IMR-90 (cell line): ENCODE measurements at regions not wholly inside any gene's neighbourhood (a gene's known extent, or its start where the extent isn't known, plus 50 kb on each side); places are given as distances from the start of the nearest gene placed in this dataset.

Experiments used
- ATAC-seq: fragments of 200-7000 bp; cut with Tn5 transposase; 2 replicates; pipeline ENCODE4 v1.9.1; 2020; ENCODE audit warnings: low read depth, mild to moderate bottlenecking, moderate library complexity
- BruUV-seq: library from RNA; stranded (reverse); fragments of 400-500 nt; replicated peaks from 2 replicates; lab custom pipeline; 2021; lab: Mats Ljungman, UMichigan
- CTCF ChIA-PET: fragments of 300-600 bp; formaldehyde crosslinking; extraction: SDS; loops from one replicate; lab custom pipeline; 2021; ENCODE audit warnings: antibody characterized with exemption; lab: Yijun Ruan, JAX
- POLR2A ChIA-PET: fragments of 300-600 bp; sonication (Branson Sonifier 250); formaldehyde crosslinking; loops from one replicate; lab custom pipeline; 2022; ENCODE audit warnings: antibody characterized with exemption; ENCODE audit not compliant: unreplicated experiment; lab: Charles Lee
- DNase-seq: peaks from one replicate; pipeline ENCODE4 v3.0.0; 2013
- H2AFZ ChIP-seq: replicated peaks from 2 replicates; pipeline ENCODE3; 2013; ENCODE audit warnings: low read length, mild to moderate bottlenecking; ENCODE audit not compliant: poor library complexity
- H2AK5ac ChIP-seq: 2 replicates; pipeline ENCODE4 v1.6.1; 2013; ENCODE audit warnings: low read depth, low read length, inconsistent platforms
- H2AK9ac ChIP-seq: replicated peaks from 2 replicates; pipeline ENCODE3; 2013; ENCODE audit warnings: mild to moderate bottlenecking, low read depth, low read length, moderate library complexity; ENCODE audit not compliant: poor library complexity
- H2BK120ac ChIP-seq: 2 replicates; pipeline ENCODE4 v1.6.1; 2013; ENCODE audit warnings: low read depth, low read length, inconsistent platforms
- H2BK15ac ChIP-seq: 3 replicates; pipeline ENCODE4 v1.6.1; 2013; ENCODE audit warnings: low read depth, low read length, inconsistent platforms
- H2BK20ac ChIP-seq: 2 replicates; pipeline ENCODE4 v1.6.1; 2013; ENCODE audit warnings: low read depth, mild to moderate bottlenecking, inconsistent platforms, low read length, moderate library complexity
- H2BK5ac ChIP-seq: 2 replicates; pipeline ENCODE4 v1.6.1; 2013; ENCODE audit warnings: mild to moderate bottlenecking, low read depth, low read length, inconsistent platforms; ENCODE audit not compliant: poor library complexity, severe bottlenecking
- H3K14ac ChIP-seq: replicated peaks from 2 replicates; pipeline ENCODE4 v1.6.1; 2013; ENCODE audit warnings: low read depth, low read length, inconsistent platforms
- H3K18ac ChIP-seq: 2 replicates; pipeline ENCODE4 v1.6.1; 2013; ENCODE audit warnings: low read depth, low read length, control low read depth
- H3K23ac ChIP-seq: 2 replicates; pipeline ENCODE4 v1.6.1; 2013; ENCODE audit warnings: low read depth, low read length, inconsistent platforms
- H3K27ac ChIP-seq: 2 replicates; pipeline ENCODE4 v1.5.1; 2013; ENCODE audit warnings: mild to moderate bottlenecking, control low read depth, low read length; ENCODE audit not compliant: insufficient read depth
- H3K27me3 ChIP-seq: 2 replicates; pipeline ENCODE4 v1.6.1; 2013; ENCODE audit warnings: low read length; ENCODE audit not compliant: control insufficient read depth, insufficient read depth
- H3K36me3 ChIP-seq: 2 replicates; pipeline ENCODE4 v1.6.1; 2013; ENCODE audit warnings: low read length, mixed read lengths; ENCODE audit not compliant: control insufficient read depth, insufficient read depth
- H3K4ac ChIP-seq: 2 replicates; pipeline ENCODE4 v1.6.1; 2013; ENCODE audit warnings: low read depth, low read length, inconsistent platforms
- H3K4me1 ChIP-seq: 2 replicates; pipeline ENCODE4 v1.6.1; 2013; ENCODE audit warnings: low read length, mixed read lengths; ENCODE audit not compliant: control insufficient read depth, insufficient read depth
- H3K4me2 ChIP-seq: 2 replicates; pipeline ENCODE4 v1.6.1; 2013; ENCODE audit warnings: low read depth, mild to moderate bottlenecking, control low read depth, low read length, moderate library complexity
- H3K4me3 ChIP-seq: 2 replicates; pipeline ENCODE4 v1.5.1; 2013; ENCODE audit warnings: low read depth, mild to moderate bottlenecking, control low read depth, low read length, moderate library complexity; ENCODE audit not compliant: insufficient read depth
- H3K56ac ChIP-seq: 2 replicates; pipeline ENCODE4 v1.6.1; 2013; ENCODE audit warnings: low read length, inconsistent platforms; ENCODE audit not compliant: insufficient read depth; ENCODE audit errors: extremely low read depth
- H3K79me1 ChIP-seq, 2 experiments: 2 replicates each; pipeline ENCODE4 v1.6.1; 2013; ENCODE audit warnings: low read length in 2 of 2, inconsistent platforms in 1 of 2, low read depth in 1 of 2
- H3K9ac ChIP-seq: 2 replicates; pipeline ENCODE4 v1.6.1; 2013; ENCODE audit warnings: low read depth, low read length, control low read depth
- H3K9me1 ChIP-seq: 2 replicates; pipeline ENCODE4 v1.6.1; 2013; ENCODE audit warnings: low read length, inconsistent platforms; ENCODE audit not compliant: insufficient read depth
- H3K9me3 ChIP-seq: 2 replicates; pipeline ENCODE4 v1.6.1; 2013; ENCODE audit warnings: low read length; ENCODE audit not compliant: control insufficient read depth, insufficient read depth
- H4K20me1 ChIP-seq: 2 replicates; pipeline ENCODE4 v1.6.1; 2013; ENCODE audit warnings: low read length, inconsistent platforms; ENCODE audit not compliant: insufficient read depth
- H4K5ac ChIP-seq: 2 replicates; pipeline ENCODE4 v1.6.1; 2013; ENCODE audit warnings: mild to moderate bottlenecking, low read depth, low read length, control low read depth
- H4K8ac ChIP-seq, 2 experiments: 2 replicates each; pipeline ENCODE4 v1.6.1; 2013; ENCODE audit warnings: low read depth in 2 of 2, low read length in 2 of 2, control low read depth in 1 of 2, inconsistent platforms in 1 of 2
- H4K91ac ChIP-seq: 2 replicates; pipeline ENCODE4 v1.6.1; 2013; ENCODE audit warnings: low read depth, low read length, inconsistent platforms; ENCODE audit not compliant: insufficient read depth
- BHLHE40 ChIP-seq: fragments of 150-350 bp; IDR thresholded peaks from 2 replicates; pipeline ENCODE4 v1.6.1; 2016; ENCODE audit warnings: mild to moderate bottlenecking, low read depth, low read length
- CEBPB ChIP-seq: IDR thresholded peaks from 2 replicates; pipeline ENCODE4 v1.6.1; 2012; ENCODE audit warnings: low read depth, low read length, improper control_type of control experiment
- CHD1 ChIP-seq: IDR thresholded peaks from 2 replicates; pipeline ENCODE4 v1.6.1; 2012; ENCODE audit warnings: low read depth, low read length, improper control_type of control experiment
- CTCF ChIP-seq: conservative IDR thresholded peaks from 2 replicates; pipeline ENCODE4 v1.5.1; 2012; ENCODE audit warnings: mild to moderate bottlenecking, low read depth, low read length, improper control_type of control experiment
- ELK1 ChIP-seq: fragments of 150-350 bp; IDR thresholded peaks from 2 replicates; pipeline ENCODE4 v1.6.1; 2016; ENCODE audit warnings: low read depth, mild to moderate bottlenecking, low read length, moderate library complexity, borderline replicate concordance
- FOS ChIP-seq: fragments of 150-350 bp; IDR thresholded peaks from 2 replicates; pipeline ENCODE4 v1.6.1; 2016; ENCODE audit warnings: low read depth, low read length
- MAFK ChIP-seq: IDR thresholded peaks from 2 replicates; pipeline ENCODE4 v1.6.1; 2012; ENCODE audit warnings: low read depth, low read length, improper control_type of control experiment
- MAZ ChIP-seq: IDR thresholded peaks from 2 replicates; pipeline ENCODE4 v1.6.1; 2012; ENCODE audit warnings: low read depth, mild to moderate bottlenecking, low read length, improper control_type of control experiment, moderate library complexity, borderline replicate concordance
- MXI1 ChIP-seq: IDR thresholded peaks from 2 replicates; pipeline ENCODE4 v1.6.1; 2012; ENCODE audit warnings: low read depth, mild to moderate bottlenecking, low read length, moderate library complexity, borderline replicate concordance
- NFE2L2 ChIP-seq: fragments of 150-350 bp; IDR thresholded peaks from 2 replicates; pipeline ENCODE4 v1.6.1; 2016; ENCODE audit warnings: low read depth, mild to moderate bottlenecking, low read length
- POLR2A ChIP-seq: IDR thresholded peaks from 2 replicates; pipeline ENCODE4 v1.6.1; 2012; ENCODE audit warnings: mild to moderate bottlenecking, low read depth, low read length
- RAD21 ChIP-seq: IDR thresholded peaks from 2 replicates; pipeline ENCODE4 v1.6.1; 2012; ENCODE audit warnings: low read length, improper control_type of control experiment
- RCOR1 ChIP-seq: IDR thresholded peaks from 2 replicates; pipeline ENCODE4 v1.6.1; 2012; ENCODE audit warnings: mild to moderate bottlenecking, low read length, improper control_type of control experiment; ENCODE audit not compliant: insufficient replicate concordance
- RFX5 ChIP-seq: IDR thresholded peaks from 2 replicates; pipeline ENCODE4 v1.8.0; 2012; ENCODE audit warnings: low read depth, mild to moderate bottlenecking, low read length, moderate library complexity
- SMC3 ChIP-seq: fragments of 150-350 bp; IDR thresholded peaks from 2 replicates; pipeline ENCODE4 v1.6.1; 2016; ENCODE audit warnings: low read depth, mild to moderate bottlenecking, antibody characterized with exemption, low read length, moderate library complexity
- USF2 ChIP-seq: fragments of 150-350 bp; IDR thresholded peaks from 2 replicates; pipeline ENCODE4 v1.6.1; 2017; ENCODE audit warnings: mild to moderate bottlenecking, antibody characterized with exemption, low read length, low read depth
- WGBS, 2 experiments: methylation state at CpG; one replicate each; pipeline versions ENCODE4 v1.1.5 to v1.1.7; 2013; ENCODE audit warnings: missing lambda C conversion rate in 2 of 2; ENCODE audit not compliant: insufficient read length in 1 of 2; ENCODE audit errors: extremely low coverage in 2 of 2; 5-methylcytosine and 5-hydroxymethylcytosine counted together
- dilution Hi-C: fragments of 300-500 bp; cut with HindIII; formaldehyde crosslinking; loops from one replicate; pipeline ENCODE4 v1.14.3; 2018; ENCODE audit warnings: low sequenced_read_pairs; ENCODE audit not compliant: unreplicated experiment
- in situ Hi-C: fragments of 300-500 bp; cut with MboI; formaldehyde crosslinking; loops from 3 replicates; pipeline ENCODE4 v1.14.3; 2019; ENCODE audit warnings: low sequenced_read_pairs, inconsistent platforms, mixed read lengths
- intact Hi-C: fragments of 100-400 bp; cut with micrococcal nuclease; formaldehyde crosslinking; loops from 2 replicates; pipeline ENCODE4 v1.10.0; 2022

- H3K36me3 ChIP-seq, result no peaks in the 10 kb centered on the region
- H3K79me1 ChIP-seq, result no peaks in the 10 kb centered on the region
- ChIA-PET POLR2A (no interaction called here), CTCF (no interaction called here)
- no peak overlapping the region for H3K9ac ChIP-seq
- H3K4me1 ChIP-seq, result no peaks in the 10 kb centered on the region
- no peak overlapping the region for H2BK120ac ChIP-seq
- H2AK5ac ChIP-seq, result no peak overlapping the region
- no peak for TF ChIP-seq RCOR1
- TF ChIP-seq FOS, result no peak
- no peak for TF ChIP-seq CEBPB
- no peak for TF ChIP-seq POLR2A
- no peak for TF ChIP-seq BHLHE40
- TF ChIP-seq RFX5, result no peak
- no peak for TF ChIP-seq SMC3
- no peak for TF ChIP-seq MAFK
- no peak for TF ChIP-seq USF2
- TF ChIP-seq NFE2L2, result no peak
- TF ChIP-seq ELK1, result no peak
- TF ChIP-seq CTCF, result no peak
- no peak for TF ChIP-seq MXI1
- TF ChIP-seq RAD21, result no peak
- TF ChIP-seq MAZ, result no peak
- no peak for TF ChIP-seq CHD1
- no peaks in the 10 kb centered on the region for H3K9me1 ChIP-seq
- H3K27ac ChIP-seq, result no peak overlapping the region
- H3K14ac ChIP-seq, result no peak overlapping the region
- H3K27me3 ChIP-seq, result no peaks in the 10 kb centered on the region
- H3K4me2 ChIP-seq, result no peak overlapping the region
- H4K5ac ChIP-seq, result no peak overlapping the region
- no peak overlapping the region for H2BK20ac ChIP-seq
- no peak for ATAC-seq
- no peak for DNase-seq
- no peak overlapping the region for H4K91ac ChIP-seq
- intact Hi-C loops, result no loop called here
- H3K9me3 ChIP-seq, result no peaks in the 10 kb centered on the region
- H4K20me1 ChIP-seq, result no peaks in the 10 kb centered on the region
- no peak overlapping the region for H3K23ac ChIP-seq
- no peak overlapping the region for H2BK5ac ChIP-seq
- H3K18ac ChIP-seq, result no peak overlapping the region
- H3K56ac ChIP-seq, result no peak overlapping the region
- no peak overlapping the region for H2BK15ac ChIP-seq
- BruUV-seq, result no TSS peak
- H3K4ac ChIP-seq, result no peak overlapping the region
- in situ Hi-C loops, result no loop called here
- dilution Hi-C loops, result no loop called here
- no peak overlapping the region for H2AK9ac ChIP-seq
- H2AFZ ChIP-seq, result no peak overlapping the region
- 14% methylated on average over 1 of the region's 7 CpGs; no CpG with 5 or more reads in 1 of the 2 experiments for WGBS, 2 experiments
- H3K4me3 ChIP-seq, result no peak overlapping the region
- no peak overlapping the region for H4K8ac ChIP-seq
Measured at GRCh38 chr10:64528294-64529002, 1007.2 kb downstream of the REEP3 start.
